PFSK-1 (cell line): ENCODE measurements at regions not wholly inside any gene's neighbourhood (a gene's known extent, or its start where the extent isn't known, plus 50 kb on each side); places are given as distances from the start of the nearest gene placed in this dataset.

Experiments used
- FOXP2 ChIP-seq: optimal IDR thresholded peaks from 2 replicates; pipeline ENCODE3; 2011; ENCODE audit warnings: borderline replicate concordance, control low read depth, inconsistent platforms; ENCODE audit not compliant: insufficient read depth; ENCODE audit errors: extremely low read length, extremely low read depth
- POLR2AphosphoS5 ChIP-seq: IDR thresholded peaks from 2 replicates; pipeline ENCODE4 v1.6.1; 2012; ENCODE audit warnings: low read depth, mild to moderate bottlenecking, control low read depth, low read length, moderate library complexity
- SIN3A ChIP-seq: IDR thresholded peaks from 2 replicates; pipeline ENCODE4 v1.6.1; 2012; ENCODE audit warnings: mild to moderate bottlenecking, low read length, moderate library complexity, borderline replicate concordance; ENCODE audit not compliant: insufficient read depth
- TAF1 ChIP-seq: IDR thresholded peaks from 2 replicates; pipeline ENCODE4 v1.6.1; 2012; ENCODE audit warnings: low read length, control low read depth, borderline replicate concordance; ENCODE audit not compliant: insufficient read depth
- TF ChIP-seq, protein P1 (sequence below), 2 experiments: IDR thresholded peaks; 2 replicates each; pipeline versions ENCODE4 v1.6.1 to v1.8.0; 2011 to 2012; ENCODE audit warnings: low read depth in 2 of 2, low read length in 2 of 2, control low read depth in 1 of 2, inconsistent platforms in 1 of 2, mild to moderate bottlenecking in 1 of 2, moderate library complexity in 1 of 2; ENCODE audit not compliant: insufficient read depth in 1 of 2

DNA sequence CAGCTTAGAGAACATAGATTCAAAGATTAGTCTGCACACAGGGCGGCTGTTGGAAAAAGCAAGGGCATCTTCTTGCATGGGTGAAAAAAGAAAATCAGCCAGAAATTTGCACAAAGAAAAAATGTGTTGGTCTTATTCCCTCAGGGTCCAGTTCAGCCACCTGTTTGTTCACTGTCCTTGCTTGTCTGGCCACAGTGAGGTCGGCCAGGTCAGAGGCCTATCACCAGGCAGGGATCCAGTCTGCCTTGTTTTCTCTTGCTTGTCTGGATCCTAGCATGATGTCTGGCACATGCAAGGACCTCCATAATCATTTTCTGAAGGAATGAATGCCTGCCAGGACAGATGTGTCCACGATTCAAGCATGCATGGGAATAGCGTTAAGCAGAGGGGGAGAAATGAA, 359.1 kb upstream of the TBX3 start:
- TF ChIP-seq FOXP2 (no peak), POLR2AphosphoS5 (no peak), SIN3A (no peak), TAF1 (no peak)
- TF ChIP-seq, protein P1, sequence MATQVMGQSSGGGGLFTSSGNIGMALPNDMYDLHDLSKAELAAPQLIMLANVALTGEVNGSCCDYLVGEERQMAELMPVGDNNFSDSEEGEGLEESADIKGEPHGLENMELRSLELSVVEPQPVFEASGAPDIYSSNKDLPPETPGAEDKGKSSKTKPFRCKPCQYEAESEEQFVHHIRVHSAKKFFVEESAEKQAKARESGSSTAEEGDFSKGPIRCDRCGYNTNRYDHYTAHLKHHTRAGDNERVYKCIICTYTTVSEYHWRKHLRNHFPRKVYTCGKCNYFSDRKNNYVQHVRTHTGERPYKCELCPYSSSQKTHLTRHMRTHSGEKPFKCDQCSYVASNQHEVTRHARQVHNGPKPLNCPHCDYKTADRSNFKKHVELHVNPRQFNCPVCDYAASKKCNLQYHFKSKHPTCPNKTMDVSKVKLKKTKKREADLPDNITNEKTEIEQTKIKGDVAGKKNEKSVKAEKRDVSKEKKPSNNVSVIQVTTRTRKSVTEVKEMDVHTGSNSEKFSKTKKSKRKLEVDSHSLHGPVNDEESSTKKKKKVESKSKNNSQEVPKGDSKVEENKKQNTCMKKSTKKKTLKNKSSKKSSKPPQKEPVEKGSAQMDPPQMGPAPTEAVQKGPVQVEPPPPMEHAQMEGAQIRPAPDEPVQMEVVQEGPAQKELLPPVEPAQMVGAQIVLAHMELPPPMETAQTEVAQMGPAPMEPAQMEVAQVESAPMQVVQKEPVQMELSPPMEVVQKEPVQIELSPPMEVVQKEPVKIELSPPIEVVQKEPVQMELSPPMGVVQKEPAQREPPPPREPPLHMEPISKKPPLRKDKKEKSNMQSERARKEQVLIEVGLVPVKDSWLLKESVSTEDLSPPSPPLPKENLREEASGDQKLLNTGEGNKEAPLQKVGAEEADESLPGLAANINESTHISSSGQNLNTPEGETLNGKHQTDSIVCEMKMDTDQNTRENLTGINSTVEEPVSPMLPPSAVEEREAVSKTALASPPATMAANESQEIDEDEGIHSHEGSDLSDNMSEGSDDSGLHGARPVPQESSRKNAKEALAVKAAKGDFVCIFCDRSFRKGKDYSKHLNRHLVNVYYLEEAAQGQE (IDR thresholded peaks at IDR 0.05; ENCODE audit: insufficient read depth in 1 of 2, low read depth in 2 of 2, low read length in 2 of 2), result no peak

DNA sequence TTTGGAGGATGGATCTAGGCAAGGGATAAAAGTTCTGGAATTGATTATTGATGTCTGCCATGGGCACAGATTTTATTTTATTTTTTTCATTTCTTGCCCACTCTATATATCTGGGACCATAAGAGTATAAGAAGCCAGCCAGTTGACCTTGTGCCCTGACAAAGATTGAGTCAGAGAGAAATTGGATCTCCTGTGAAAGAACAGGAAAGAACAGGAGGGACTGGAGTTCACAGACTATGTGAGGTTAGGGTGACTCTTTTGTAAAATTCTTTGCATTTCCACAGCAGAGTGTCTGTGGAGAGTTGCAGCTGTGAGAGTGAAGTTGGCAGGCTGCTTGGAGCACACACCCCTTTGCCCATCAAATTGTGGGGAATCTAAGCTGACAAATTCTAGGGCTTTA, 358.4 kb upstream of the TBX3 start:
- TF ChIP-seq SIN3A, result no peak

GRCh38 chr12:115037830-115038229, 353.9 kb upstream of the TBX3 start:
- no peak for TF ChIP-seq TAF1
- TF ChIP-seq POLR2AphosphoS5, result no peak
- no peak for TF ChIP-seq FOXP2
- TF ChIP-seq, protein P1 (IDR thresholded peaks at IDR 0.05; ENCODE audit: insufficient read depth in 1 of 2, low read depth in 2 of 2, low read length in 2 of 2), result no peak
- no peak for TF ChIP-seq SIN3A

DNA sequence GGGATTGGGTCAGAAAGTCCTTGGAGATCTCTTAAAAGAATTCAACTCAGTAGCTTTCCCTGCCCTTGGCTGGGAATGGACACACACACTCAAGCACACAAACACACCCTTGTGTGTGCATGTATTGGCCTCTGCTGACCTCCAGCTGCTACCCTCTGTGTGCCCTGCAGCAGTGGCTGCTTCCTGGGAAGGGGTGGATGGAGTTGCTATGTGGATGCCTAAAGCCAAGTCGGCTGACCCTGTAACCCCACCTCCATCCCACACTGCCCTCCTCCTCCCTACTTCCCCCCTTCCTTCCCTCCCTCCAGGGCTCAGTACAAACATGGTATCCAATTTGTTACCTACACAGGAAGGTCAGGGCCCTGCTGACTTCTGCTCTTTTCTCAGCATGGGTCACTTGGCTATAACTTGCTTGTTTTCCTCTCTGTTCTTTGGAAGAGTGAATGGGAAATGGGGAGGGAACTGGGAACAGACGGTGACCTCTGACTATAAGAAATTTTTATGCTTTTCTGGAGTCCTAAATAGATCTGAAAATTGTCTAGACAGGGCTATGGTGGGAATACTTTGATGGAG, 351.6 kb upstream of the TBX3 start:
- TF ChIP-seq TAF1, result no peak
- TF ChIP-seq, protein P1 (IDR thresholded peaks at IDR 0.05; ENCODE audit: insufficient read depth in 1 of 2, low read depth in 2 of 2, low read length in 2 of 2), result no peak
- TF ChIP-seq FOXP2, result no peak
- TF ChIP-seq POLR2AphosphoS5, result no peak
- TF ChIP-seq SIN3A, result no peak

DNA sequence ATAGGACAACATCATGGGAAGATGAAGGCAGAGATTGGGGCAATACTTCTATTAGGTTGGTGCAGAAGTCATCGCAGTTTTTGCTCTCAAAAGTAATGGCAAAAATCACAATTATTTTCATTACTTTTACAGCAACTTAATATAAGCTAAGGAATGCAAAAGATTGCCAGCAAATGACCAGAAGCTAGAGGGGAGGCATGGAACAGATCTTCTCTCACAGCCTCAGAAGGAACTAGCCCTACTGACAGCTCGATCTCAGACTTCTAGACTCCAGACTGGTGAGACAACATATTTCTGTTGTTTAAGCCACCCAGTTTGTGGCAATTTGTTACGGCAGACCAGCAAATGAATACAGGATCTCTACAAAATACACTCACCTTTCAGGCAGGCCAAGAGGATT, 348.5 kb upstream of the TBX3 start:
- no peak for TF ChIP-seq TAF1
- TF ChIP-seq SIN3A, result no peak
- no peak for TF ChIP-seq POLR2AphosphoS5
- TF ChIP-seq, protein P1 (IDR thresholded peaks at IDR 0.05; ENCODE audit: insufficient read depth in 1 of 2, low read depth in 2 of 2, low read length in 2 of 2), result no peak
- TF ChIP-seq FOXP2, result no peak
